Karpas-422 (cell line): ENCODE measurements at regions not wholly inside any gene's neighbourhood (a gene's known extent, or its start where the extent isn't known, plus 50 kb on each side); places are given as distances from the start of the nearest gene placed in this dataset.

Experiments used
- DNase-seq: peaks from one replicate; pipeline ENCODE4 v3.0.0-alpha.2; 2015
- H2AFZ ChIP-seq: fragments of 200-600 bp; sonication (generic); 2 replicates; pipeline ENCODE4 v1.6.1; 2014; ENCODE audit warnings: antibody characterized with exemption, low read length, mixed read lengths
- H3K27ac ChIP-seq: fragments of 200-600 bp; sonication (generic); 2 replicates; pipeline ENCODE4 v1.5.1; 2014; ENCODE audit warnings: mild to moderate bottlenecking, low read length, moderate library complexity
- H3K27me3 ChIP-seq: fragments of 200-600 bp; sonication (generic); 2 replicates; pipeline ENCODE4 v1.6.1; 2014; ENCODE audit warnings: low read length, mixed read lengths
- H3K36me3 ChIP-seq: fragments of 200-600 bp; sonication (generic); 2 replicates; pipeline ENCODE4 v1.6.1; 2014; ENCODE audit warnings: low read length, mixed read lengths; ENCODE audit not compliant: insufficient read depth
- H3K4me1 ChIP-seq: fragments of 200-600 bp; sonication (generic); 2 replicates; pipeline ENCODE4 v1.6.1; 2014; ENCODE audit warnings: mild to moderate bottlenecking, low read length, mixed read lengths
- H3K4me2 ChIP-seq: fragments of 200-600 bp; sonication (generic); 2 replicates; pipeline ENCODE4 v1.6.1; 2014; ENCODE audit warnings: low read length, low read depth, mild to moderate bottlenecking; ENCODE audit not compliant: poor library complexity, severe bottlenecking
- H3K4me3 ChIP-seq: fragments of 200-600 bp; sonication (generic); 2 replicates; pipeline ENCODE4 v1.5.1; 2014; ENCODE audit warnings: mild to moderate bottlenecking, antibody characterized with exemption, low read length, mixed read lengths
- H3K79me2 ChIP-seq: fragments of 200-600 bp; sonication (generic); 2 replicates; pipeline ENCODE4 v1.6.1; 2014; ENCODE audit warnings: mild to moderate bottlenecking, low read length, mixed read lengths
- H3K9ac ChIP-seq: fragments of 200-600 bp; sonication (generic); 2 replicates; pipeline ENCODE4 v1.6.0; 2014; ENCODE audit warnings: low read length
- H3K9me2 ChIP-seq: fragments of 200-600 bp; sonication (generic), shearing (Covaris generic); replicated peaks from 2 replicates; pipeline ENCODE4 v1.6.0; 2014; ENCODE audit warnings: mild to moderate bottlenecking, low read length, moderate library complexity; ENCODE audit not compliant: insufficient read depth
- H3K9me3 ChIP-seq: fragments of 300-700, 200-600 bp; sonication (generic); 2 replicates; pipeline ENCODE4 v1.6.1; 2014; ENCODE audit warnings: low read length, mixed read lengths
- H4K20me1 ChIP-seq: fragments of 200-600 bp; sonication (generic); 2 replicates; pipeline ENCODE4 v1.6.1; 2014; ENCODE audit warnings: mild to moderate bottlenecking, antibody characterized with exemption, low read length, low read depth; ENCODE audit not compliant: insufficient read depth

DNA sequence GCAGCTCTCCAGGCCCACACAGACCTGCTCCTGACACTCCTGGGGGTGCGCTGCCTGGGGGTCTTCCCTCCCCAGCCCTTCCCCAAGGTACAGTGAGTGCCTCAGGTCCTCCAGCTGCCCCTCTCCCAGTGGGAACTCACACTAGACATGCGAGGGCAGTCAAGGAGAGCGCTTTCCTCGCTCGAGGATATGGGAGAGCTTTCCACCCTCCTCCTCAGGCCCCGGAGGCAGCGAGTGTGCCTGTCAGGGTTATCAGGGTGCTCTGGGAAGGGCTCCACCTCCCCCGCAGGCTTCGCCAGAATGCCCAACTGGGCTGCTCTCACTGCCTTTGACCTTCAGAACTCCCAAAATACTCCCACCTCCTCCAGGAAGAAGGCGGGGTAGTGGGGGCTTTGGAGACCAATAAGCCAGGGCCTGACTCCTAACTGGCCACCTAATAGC is 85.7 kb upstream of the LAPTM4A start:
- Histone ChIP-seq H3K27me3 (no peaks in the 10 kb centered on the region), H2AFZ (no peak overlapping the region), H4K20me1 (no peaks in the 10 kb centered on the region), H3K9me3 (no peaks in the 10 kb centered on the region), H3K4me3 (no peak overlapping the region), H3K4me1 (peaks cover 64% of the 10 kb centered on the region), H3K36me3 (no peaks in the 10 kb centered on the region), H3K27ac (no peak overlapping the region), H3K4me2 (no peak overlapping the region), H3K9me2 (no peaks in the 10 kb centered on the region), H3K79me2 (no peaks in the 10 kb centered on the region), H3K9ac (no peak overlapping the region)
- DNase-seq: no peak

DNA sequence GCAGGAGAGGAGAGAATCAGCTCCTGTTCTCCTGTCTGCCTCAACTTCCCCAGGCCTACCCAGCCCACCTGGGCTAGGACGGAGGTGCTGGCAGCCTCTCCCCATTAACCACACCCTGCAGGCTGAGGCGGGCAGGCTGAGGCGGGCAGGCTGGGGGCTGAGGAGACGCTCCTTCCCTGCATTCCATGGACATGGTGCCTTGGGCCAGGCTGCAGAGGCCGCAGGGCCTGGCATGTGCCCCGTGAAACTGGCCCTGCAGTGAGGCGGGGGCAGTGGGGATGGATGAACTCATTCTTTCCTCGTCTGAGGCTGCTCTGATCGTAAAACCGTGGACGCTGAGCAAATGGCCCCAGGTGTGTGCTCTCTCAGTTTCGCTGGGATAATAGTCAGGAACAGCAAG is 84.7 kb upstream of the LAPTM4A start:
- Histone ChIP-seq H3K4me1 (peaks cover 66% of the 10 kb centered on the region), H3K9me3 (no peaks in the 10 kb centered on the region), H3K79me2 (no peaks in the 10 kb centered on the region), H3K36me3 (no peaks in the 10 kb centered on the region), H3K27ac (no peak overlapping the region), H3K27me3 (no peaks in the 10 kb centered on the region), H3K9ac (peak overlapping the region; percentile 40), H3K4me2 (no peak overlapping the region), H3K4me3 (no peak overlapping the region), H4K20me1 (no peaks in the 10 kb centered on the region), H3K9me2 (no peaks in the 10 kb centered on the region), H2AFZ (no peak overlapping the region)
- no peak for DNase-seq

DNA sequence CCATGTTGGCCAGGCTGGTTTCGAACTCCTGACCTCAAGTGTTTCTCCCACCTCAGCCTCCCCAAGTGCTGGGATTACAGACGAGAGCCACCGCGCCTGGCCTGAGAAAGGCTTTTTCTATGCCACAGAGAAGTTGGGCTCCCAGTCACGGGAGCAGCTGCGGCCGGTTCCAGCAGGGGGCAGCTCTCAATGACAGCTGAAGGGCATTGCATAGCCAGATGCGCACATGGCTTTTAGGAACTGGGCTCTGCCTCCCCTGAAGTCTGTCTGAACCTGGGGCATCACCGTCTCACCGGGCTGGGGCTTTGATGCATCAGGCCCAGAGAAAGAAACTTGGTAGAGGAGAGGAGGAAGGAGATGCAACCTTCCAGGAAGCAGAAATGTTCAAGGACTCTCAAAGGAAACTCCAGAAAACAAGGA is 84.2 kb upstream of the LAPTM4A start:
- H3K4me1 ChIP-seq: peaks cover 66% of the 10 kb centered on the region
- no peak overlapping the region for H3K27ac ChIP-seq
- no peaks in the 10 kb centered on the region for H3K79me2 ChIP-seq
- H4K20me1 ChIP-seq: no peaks in the 10 kb centered on the region
- no peaks in the 10 kb centered on the region for H3K27me3 ChIP-seq
- H2AFZ ChIP-seq: no peak overlapping the region
- no peak overlapping the region for H3K4me2 ChIP-seq
- H3K9me3 ChIP-seq: no peaks in the 10 kb centered on the region
- H3K9me2 ChIP-seq: no peaks in the 10 kb centered on the region
- no peak overlapping the region for H3K4me3 ChIP-seq
- peak overlapping the region; percentile 40 for H3K9ac ChIP-seq
- peak; percentile 96 for DNase-seq
- H3K36me3 ChIP-seq: no peaks in the 10 kb centered on the region

DNA sequence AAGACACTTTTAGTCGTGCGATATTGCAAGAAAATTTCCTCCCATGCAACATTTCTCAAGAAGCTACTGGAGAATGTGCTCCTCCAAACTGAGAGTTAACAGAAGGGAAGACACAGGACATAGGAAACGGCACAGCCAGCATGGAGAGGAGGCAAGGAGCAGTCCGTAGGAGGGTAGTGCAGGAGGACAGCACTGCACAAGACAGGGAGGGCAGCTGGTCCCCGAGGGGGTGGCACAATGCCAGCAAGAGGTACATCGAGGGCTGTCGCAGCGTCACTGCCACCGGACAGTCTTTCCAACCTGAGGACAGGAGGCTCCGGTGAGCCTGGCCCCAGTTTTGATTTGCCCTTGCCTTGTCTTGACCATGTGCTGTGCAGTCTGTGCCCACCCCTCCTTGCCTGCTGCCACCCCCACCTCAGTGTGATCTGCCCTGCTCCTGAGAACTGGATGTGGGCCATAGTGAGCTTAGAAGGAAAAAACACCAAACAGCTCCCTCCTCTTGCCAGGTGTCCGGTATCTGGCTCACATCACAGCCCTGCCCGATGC is 81.6 kb upstream of the LAPTM4A start:
- Histone ChIP-seq H3K79me2 (no peaks in the 10 kb centered on the region), H3K27ac (no peak overlapping the region), H4K20me1 (no peaks in the 10 kb centered on the region), H2AFZ (no peak overlapping the region), H3K36me3 (no peaks in the 10 kb centered on the region), H3K27me3 (no peaks in the 10 kb centered on the region), H3K9me3 (no peaks in the 10 kb centered on the region), H3K4me3 (no peak overlapping the region), H3K9ac (no peak overlapping the region), H3K4me2 (no peak overlapping the region), H3K9me2 (no peaks in the 10 kb centered on the region), H3K4me1 (peaks cover 53% of the 10 kb centered on the region)
- no peak for DNase-seq

DNA sequence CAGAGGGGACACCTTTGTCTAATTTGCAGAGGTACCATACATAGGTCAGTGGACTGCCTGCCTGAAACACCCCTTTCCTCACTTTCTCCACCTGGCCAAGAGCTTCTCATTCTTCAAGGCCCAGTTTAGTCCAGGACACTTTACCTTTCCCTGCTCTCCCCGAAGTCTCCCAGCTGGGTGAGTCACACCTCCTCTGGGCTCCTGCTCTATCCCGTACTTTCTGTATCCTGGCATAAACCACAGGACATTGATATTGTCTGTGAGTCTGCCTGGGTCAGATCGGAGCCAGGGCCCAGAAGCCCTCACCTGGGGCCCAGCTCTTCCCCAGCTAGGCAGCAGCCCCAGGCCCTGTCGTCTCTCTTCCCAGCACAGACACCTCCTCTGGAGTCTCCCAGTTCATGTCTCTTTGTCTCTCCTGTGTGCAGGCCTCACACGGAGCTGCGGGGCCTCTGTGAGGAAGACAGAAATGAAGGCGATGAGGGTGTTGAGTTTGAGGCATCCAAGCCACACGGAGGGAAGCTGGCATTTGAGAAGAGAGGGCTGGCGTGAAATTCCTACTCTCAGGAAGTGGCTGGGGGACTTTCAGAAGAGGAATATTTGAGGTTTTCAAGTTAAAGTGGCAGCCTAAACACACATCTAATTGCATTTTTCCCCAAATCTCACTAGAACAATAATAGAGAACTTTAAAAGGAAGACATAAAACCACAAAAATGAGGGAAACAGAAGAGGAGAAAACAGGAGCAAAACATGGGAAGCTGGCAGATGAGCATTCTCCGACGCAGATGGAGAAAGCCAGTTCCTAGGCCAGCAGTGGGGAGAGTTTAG is 79.6 kb upstream of the LAPTM4A start:
- H3K27me3 ChIP-seq: no peaks in the 10 kb centered on the region
- no peaks in the 10 kb centered on the region for H3K79me2 ChIP-seq
- H3K9me2 ChIP-seq: no peaks in the 10 kb centered on the region
- H3K27ac ChIP-seq: no peak overlapping the region
- H3K4me3 ChIP-seq: no peak overlapping the region
- no peaks in the 10 kb centered on the region for H4K20me1 ChIP-seq
- H3K4me2 ChIP-seq: no peak overlapping the region
- H3K9ac ChIP-seq: no peak overlapping the region
- no peaks in the 10 kb centered on the region for H3K9me3 ChIP-seq
- no peak for DNase-seq
- peak overlapping the region; percentile 66; the same call in 1 of the 2 replicates for H2AFZ ChIP-seq
- no peaks in the 10 kb centered on the region for H3K36me3 ChIP-seq
- H3K4me1 ChIP-seq: peaks cover 36% of the 10 kb centered on the region

DNA sequence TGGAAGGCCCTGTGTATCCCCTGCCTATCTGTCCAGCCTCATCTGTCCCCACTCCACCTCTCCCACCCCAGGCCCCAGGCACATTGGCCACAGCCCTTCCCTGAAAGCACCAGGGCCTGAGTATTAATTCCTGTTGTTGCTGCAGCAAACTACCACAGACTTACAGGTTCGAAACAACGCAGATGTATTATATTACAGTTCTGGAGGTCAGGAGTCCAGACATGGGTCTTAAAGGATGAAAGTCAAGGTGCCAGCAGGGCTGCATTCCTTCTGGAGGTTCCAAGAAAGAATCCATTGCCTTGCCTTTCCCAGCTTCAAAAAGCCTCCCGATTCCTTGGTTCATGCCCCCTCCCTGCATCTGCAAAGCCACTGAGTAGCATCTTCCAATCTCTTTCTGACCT is 78.7 kb upstream of the LAPTM4A start:
- Histone ChIP-seq H2AFZ (no peak overlapping the region), H3K27ac (no peak overlapping the region), H3K9me2 (no peaks in the 10 kb centered on the region), H3K27me3 (no peaks in the 10 kb centered on the region), H3K9me3 (no peaks in the 10 kb centered on the region), H3K79me2 (no peaks in the 10 kb centered on the region), H3K4me3 (no peak overlapping the region), H3K9ac (no peak overlapping the region), H3K4me1 (peaks cover 27% of the 10 kb centered on the region), H3K4me2 (no peak overlapping the region), H4K20me1 (no peaks in the 10 kb centered on the region), H3K36me3 (no peaks in the 10 kb centered on the region)
- DNase-seq: no peak

DNA sequence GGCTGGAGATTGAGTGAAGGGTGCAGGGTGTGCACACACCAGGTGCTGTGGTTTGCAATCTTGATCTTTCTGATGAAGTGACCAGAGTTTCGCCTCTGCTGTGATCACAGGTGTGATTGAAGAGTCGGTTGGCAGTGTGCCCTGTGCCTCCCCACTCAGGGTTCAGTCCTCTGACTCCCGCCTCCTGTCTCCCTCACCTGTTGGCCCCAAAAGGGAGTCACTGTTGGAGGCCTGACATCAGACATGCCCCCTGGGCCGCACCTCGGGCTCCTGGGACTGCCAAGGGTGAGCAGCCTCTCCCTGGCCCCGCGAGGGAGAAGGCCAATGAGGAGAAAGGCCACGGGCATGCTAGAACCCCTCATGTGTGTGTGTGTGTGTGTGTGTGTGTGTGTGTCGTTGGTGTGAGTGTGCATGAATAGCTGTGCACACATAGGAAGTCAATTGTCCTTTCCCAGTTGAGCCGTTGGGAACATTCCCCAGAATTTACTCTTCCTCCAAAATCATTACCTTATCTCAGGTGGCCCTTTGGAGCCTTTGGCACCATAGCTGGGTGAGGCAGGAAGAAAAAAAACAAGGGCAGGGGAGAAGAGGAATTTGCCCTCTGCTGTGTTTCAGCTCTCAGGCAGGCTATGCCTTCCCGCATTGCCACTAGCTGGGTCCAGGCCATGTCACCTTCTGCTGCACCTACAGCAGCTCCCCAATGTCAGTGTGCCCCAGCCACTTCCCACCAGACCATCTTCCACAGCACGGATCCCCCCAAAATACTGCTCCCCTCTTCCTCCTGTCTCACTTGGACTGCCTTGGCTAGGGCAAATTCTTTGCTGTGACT is 78.1 kb upstream of the LAPTM4A start:
- Histone ChIP-seq H3K4me2 (no peak overlapping the region), H3K9ac (no peak overlapping the region), H3K79me2 (no peaks in the 10 kb centered on the region), H3K4me1 (peaks cover 21% of the 10 kb centered on the region), H3K4me3 (no peak overlapping the region), H3K27ac (no peak overlapping the region), H3K36me3 (no peaks in the 10 kb centered on the region), H3K27me3 (no peaks in the 10 kb centered on the region), H2AFZ (no peak overlapping the region), H3K9me2 (no peaks in the 10 kb centered on the region), H3K9me3 (no peaks in the 10 kb centered on the region), H4K20me1 (no peaks in the 10 kb centered on the region)
- DNase-seq: no peak
